Endothelial cell of umbilical vein (primary cell): ENCODE measurements at regions not wholly inside any gene's neighbourhood (a gene's known extent, or its start where the extent isn't known, plus 50 kb on each side); places are given as distances from the start of the nearest gene placed in this dataset.

Source experiments
- EZH2 ChIP-seq: IDR thresholded peaks from 2 replicates; pipeline ENCODE4 v1.6.1; 2012; ENCODE audit warnings: borderline replicate concordance, low read depth, mild to moderate bottlenecking, moderate library complexity, low read length, inconsistent platforms; ENCODE audit not compliant: severe bottlenecking
- JUN ChIP-seq: IDR thresholded peaks from 2 replicates; pipeline ENCODE4 v1.6.1; 2011; ENCODE audit warnings: borderline replicate concordance, low read depth; ENCODE audit not compliant: insufficient read length, insufficient read depth
- MYC ChIP-seq: IDR thresholded peaks from one replicate; pipeline ENCODE4 v1.6.1; 2011; ENCODE audit warnings: mild to moderate bottlenecking, low read depth, low read length
- POLR2A ChIP-seq: IDR thresholded peaks from 2 replicates; pipeline ENCODE4 v1.6.1; 2012; ENCODE audit warnings: low read depth, mild to moderate bottlenecking, control low read depth, low read length
- POLR2AphosphoS5 ChIP-seq: IDR thresholded peaks from 2 replicates; pipeline ENCODE4 v1.6.1; 2012; ENCODE audit warnings: low read depth, mild to moderate bottlenecking, control low read depth, low read length, moderate library complexity; ENCODE audit not compliant: insufficient read depth
- TF ChIP-seq, protein P1 (sequence below), 2 donors: IDR thresholded peaks; 1 replicate in 1 of 2; 2 replicates in 1 of 2; pipeline ENCODE4 v1.5.1; 2011; ENCODE audit warnings: low read length in 2 of 2, mild to moderate bottlenecking in 2 of 2, moderate library complexity in 2 of 2, control low read depth in 1 of 2, inconsistent platforms in 1 of 2, low read depth in 1 of 2; ENCODE audit not compliant: insufficient read depth in 1 of 2; ENCODE audit errors: extremely low read depth in 1 of 2
- TF ChIP-seq, protein P2 (sequence below): IDR thresholded peaks from 2 replicates; pipeline ENCODE4 v1.6.1; 2011; ENCODE audit not compliant: insufficient read depth, insufficient read length

GRCh38 chr3:83248454-83248853, 1487.0 kb upstream of the GBE1 start:
- TF ChIP-seq, protein P1, sequence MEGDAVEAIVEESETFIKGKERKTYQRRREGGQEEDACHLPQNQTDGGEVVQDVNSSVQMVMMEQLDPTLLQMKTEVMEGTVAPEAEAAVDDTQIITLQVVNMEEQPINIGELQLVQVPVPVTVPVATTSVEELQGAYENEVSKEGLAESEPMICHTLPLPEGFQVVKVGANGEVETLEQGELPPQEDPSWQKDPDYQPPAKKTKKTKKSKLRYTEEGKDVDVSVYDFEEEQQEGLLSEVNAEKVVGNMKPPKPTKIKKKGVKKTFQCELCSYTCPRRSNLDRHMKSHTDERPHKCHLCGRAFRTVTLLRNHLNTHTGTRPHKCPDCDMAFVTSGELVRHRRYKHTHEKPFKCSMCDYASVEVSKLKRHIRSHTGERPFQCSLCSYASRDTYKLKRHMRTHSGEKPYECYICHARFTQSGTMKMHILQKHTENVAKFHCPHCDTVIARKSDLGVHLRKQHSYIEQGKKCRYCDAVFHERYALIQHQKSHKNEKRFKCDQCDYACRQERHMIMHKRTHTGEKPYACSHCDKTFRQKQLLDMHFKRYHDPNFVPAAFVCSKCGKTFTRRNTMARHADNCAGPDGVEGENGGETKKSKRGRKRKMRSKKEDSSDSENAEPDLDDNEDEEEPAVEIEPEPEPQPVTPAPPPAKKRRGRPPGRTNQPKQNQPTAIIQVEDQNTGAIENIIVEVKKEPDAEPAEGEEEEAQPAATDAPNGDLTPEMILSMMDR (IDR thresholded peaks at IDR 0.05; ENCODE audit: extremely low read depth in 1 of 2, insufficient read depth in 1 of 2, low read depth in 1 of 2, low read length in 2 of 2), result no peak
- TF ChIP-seq JUN (no peak), POLR2A (no peak), POLR2AphosphoS5 (no peak), EZH2 (no peak), MYC (no peak)
- TF ChIP-seq, protein P2, sequence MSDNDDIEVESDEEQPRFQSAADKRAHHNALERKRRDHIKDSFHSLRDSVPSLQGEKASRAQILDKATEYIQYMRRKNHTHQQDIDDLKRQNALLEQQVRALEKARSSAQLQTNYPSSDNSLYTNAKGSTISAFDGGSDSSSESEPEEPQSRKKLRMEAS, result no peak
